ENCODE measurements at regions not wholly inside any gene's neighbourhood (a gene's known extent, or its start where the extent isn't known, plus 50 kb on each side); places are given as distances from the start of the nearest gene placed in this dataset.

DNA sequence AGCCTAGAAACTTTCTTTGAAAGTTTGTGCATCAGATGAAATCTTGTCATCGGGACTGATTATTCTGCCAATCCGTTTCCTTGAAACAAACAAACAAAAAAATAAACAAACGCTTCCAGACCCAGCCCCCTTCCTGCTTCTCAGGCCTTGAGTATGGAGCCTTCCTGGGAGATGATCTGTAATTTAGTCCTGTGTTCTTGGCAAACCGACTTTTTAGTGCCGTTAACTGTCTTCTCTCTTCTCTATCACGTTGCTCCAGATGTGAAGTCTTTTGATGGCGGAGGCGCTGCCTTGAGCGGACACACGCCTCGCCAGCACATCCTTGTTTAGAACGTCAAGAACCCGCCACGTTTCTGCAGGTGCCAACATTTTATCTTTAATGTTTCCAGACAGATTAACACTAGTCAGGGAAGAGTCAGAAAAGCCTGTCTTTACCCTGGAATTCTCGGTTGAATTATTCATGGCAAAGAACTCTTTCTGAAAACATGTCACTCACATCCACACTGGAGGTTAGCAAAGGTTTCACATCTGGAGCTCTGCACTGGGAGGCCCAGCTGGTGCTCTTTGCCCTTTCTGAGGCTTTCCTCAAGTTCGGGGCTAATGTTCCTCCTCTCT, 265.7 kb upstream of the C1orf174 start:
- Histone ChIP-seq H4K20me1 (replicated peaks; ENCODE audit: control insufficient read depth, extremely low read depth, insufficient read depth, low read length) (no peaks in the 10 kb centered on the region), H3K79me2 (ENCODE audit: control insufficient read depth, insufficient read depth, low read length) (no peaks in the 10 kb centered on the region), H3K27me3 (ENCODE audit: control insufficient read depth in 2 of 2, insufficient read depth in 2 of 2, low read length in 2 of 2) (no peaks in the 10 kb centered on the region), H3K4me3 (replicated peaks in 1 of 3; ENCODE audit: insufficient read depth in 1 of 3, low read depth in 1 of 3, low read length in 3 of 3) (no peak overlapping the region), H2AFZ (ENCODE audit: low read depth, low read length) (no peak overlapping the region), H3K9me1 (replicated peaks; ENCODE audit: control insufficient read depth, extremely low read depth, insufficient read depth, low read length) (no peaks in the 10 kb centered on the region), H3K36me3 (ENCODE audit: control insufficient read depth in 2 of 2, extremely low read depth in 1 of 2, insufficient read depth in 2 of 2, low read length in 2 of 2) (no peaks in the 10 kb centered on the region), H3K9me3 (replicated peaks; ENCODE audit: control insufficient read depth, insufficient read depth, low read length) (peaks cover 2% of the 10 kb centered on the region), H3K9ac (replicated peaks; ENCODE audit: extremely low read depth, insufficient read depth, low read length) (no peak overlapping the region), H3K27ac (ENCODE audit: insufficient read depth, low read depth, low read length) (no peak overlapping the region), H3K4me2 (ENCODE audit: insufficient read depth, low read length) (no peak overlapping the region), H3K4me1 (ENCODE audit: control insufficient read depth, extremely low read depth, insufficient read depth, low read length) (no peaks in the 10 kb centered on the region)
- ChIA-PET POLR2A (no interaction called here), CTCF (no interaction called here)
- intact Hi-C loops (cut with micrococcal nuclease): no loop called here
- dilution Hi-C loops (cut with MboI; ENCODE audit: extremely low pct_ligation_motif_present, low sequenced_read_pairs): no loop called here
- no TSS peak for BruUV-seq (replicated peaks)
- no peak for TF ChIP-seq EZH2 (IDR thresholded peaks at IDR 0.05; ENCODE audit: borderline replicate concordance, low read depth, low read length, severe bottlenecking)
- TF ChIP-seq MYC (IDR thresholded peaks at IDR 0.05; ENCODE audit: low read depth, low read length): no peak
- no peak for TF ChIP-seq POLR2A (IDR thresholded peaks at IDR 0.05; ENCODE audit: low read depth, low read length)
- TF ChIP-seq, protein P1, sequence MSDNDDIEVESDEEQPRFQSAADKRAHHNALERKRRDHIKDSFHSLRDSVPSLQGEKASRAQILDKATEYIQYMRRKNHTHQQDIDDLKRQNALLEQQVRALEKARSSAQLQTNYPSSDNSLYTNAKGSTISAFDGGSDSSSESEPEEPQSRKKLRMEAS (IDR thresholded peaks at IDR 0.05; ENCODE audit: insufficient read depth, insufficient read length): no peak
- TF ChIP-seq, protein P2, sequence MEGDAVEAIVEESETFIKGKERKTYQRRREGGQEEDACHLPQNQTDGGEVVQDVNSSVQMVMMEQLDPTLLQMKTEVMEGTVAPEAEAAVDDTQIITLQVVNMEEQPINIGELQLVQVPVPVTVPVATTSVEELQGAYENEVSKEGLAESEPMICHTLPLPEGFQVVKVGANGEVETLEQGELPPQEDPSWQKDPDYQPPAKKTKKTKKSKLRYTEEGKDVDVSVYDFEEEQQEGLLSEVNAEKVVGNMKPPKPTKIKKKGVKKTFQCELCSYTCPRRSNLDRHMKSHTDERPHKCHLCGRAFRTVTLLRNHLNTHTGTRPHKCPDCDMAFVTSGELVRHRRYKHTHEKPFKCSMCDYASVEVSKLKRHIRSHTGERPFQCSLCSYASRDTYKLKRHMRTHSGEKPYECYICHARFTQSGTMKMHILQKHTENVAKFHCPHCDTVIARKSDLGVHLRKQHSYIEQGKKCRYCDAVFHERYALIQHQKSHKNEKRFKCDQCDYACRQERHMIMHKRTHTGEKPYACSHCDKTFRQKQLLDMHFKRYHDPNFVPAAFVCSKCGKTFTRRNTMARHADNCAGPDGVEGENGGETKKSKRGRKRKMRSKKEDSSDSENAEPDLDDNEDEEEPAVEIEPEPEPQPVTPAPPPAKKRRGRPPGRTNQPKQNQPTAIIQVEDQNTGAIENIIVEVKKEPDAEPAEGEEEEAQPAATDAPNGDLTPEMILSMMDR (IDR thresholded peaks at IDR 0.05; ENCODE audit: extremely low read depth in 1 of 2, insufficient read depth in 1 of 2, low read depth in 1 of 2, low read length in 2 of 2): no peak
- TF ChIP-seq POLR2AphosphoS5 (IDR thresholded peaks at IDR 0.05; ENCODE audit: insufficient read depth, low read depth, low read length): no peak
- no peak for TF ChIP-seq GATA2 (IDR thresholded peaks at IDR 0.05; ENCODE audit: insufficient read depth, insufficient read length, low read depth, low read length)
- TF ChIP-seq JUN (IDR thresholded peaks at IDR 0.05; ENCODE audit: borderline replicate concordance, insufficient read depth, insufficient read length, low read depth): no peak
- no peak for TF ChIP-seq FOS (IDR thresholded peaks at IDR 0.05; ENCODE audit: borderline replicate concordance, insufficient read depth, low read length)
- FAIRE-seq: no peak
- no peak for DNase-seq (ENCODE audit: low read depth, low spot score)
